Esophagus (tissue), 2 donors: ENCODE measurements at regions not wholly inside any gene's neighbourhood (a gene's known extent, or its start where the extent isn't known, plus 50 kb on each side); places are given as distances from the start of the nearest gene placed in this dataset.

Experiments used
- H3K27ac ChIP-seq, 2 donors: one replicate each; pipeline ENCODE4 v1.5.1; 2013; ENCODE audit warnings: low read depth in 2 of 2, mild to moderate bottlenecking in 2 of 2, inconsistent platforms in 1 of 2, low read length in 1 of 2, moderate library complexity in 1 of 2
- H3K27me3 ChIP-seq, 2 donors: one replicate each; pipeline ENCODE4 v1.6.1; 2013; ENCODE audit warnings: low read length in 2 of 2, control low read depth in 1 of 2, mild to moderate bottlenecking in 1 of 2; ENCODE audit not compliant: insufficient read depth in 2 of 2, control insufficient read depth in 1 of 2
- H3K36me3 ChIP-seq, 2 donors: one replicate each; pipeline ENCODE4 v1.6.1; 2013; ENCODE audit warnings: low read length in 1 of 2; ENCODE audit not compliant: control insufficient read depth in 2 of 2, insufficient read depth in 2 of 2
- H3K4me1 ChIP-seq, 2 donors: one replicate each; pipeline ENCODE4 v1.6.1; 2013; ENCODE audit warnings: low read length in 1 of 2; ENCODE audit not compliant: control insufficient read depth in 2 of 2, insufficient read depth in 2 of 2
- H3K4me3 ChIP-seq, 2 donors: one replicate each; pipeline ENCODE4 v1.5.1; 2013; ENCODE audit warnings: low read length in 2 of 2, mild to moderate bottlenecking in 2 of 2, low read depth in 1 of 2, moderate library complexity in 1 of 2
- H3K9me3 ChIP-seq, 2 donors: one replicate each; pipeline ENCODE4 v1.6.1; 2013; ENCODE audit warnings: mild to moderate bottlenecking in 2 of 2, low read depth in 1 of 2, low read length in 1 of 2, moderate library complexity in 1 of 2; ENCODE audit not compliant: control insufficient read depth in 2 of 2, insufficient read depth in 1 of 2
- WGBS, 2 donors: extraction: QIAGEN DNeasy Blood & Tissue Kit; methylation state at CpG; one replicate each; pipeline ENCODE4 v1.1.7; 2013; 5-methylcytosine and 5-hydroxymethylcytosine counted together
- donor health status: healthy with polysubstance abuse.
- donor health status: Bipolar disorder and iron deficiency.

- 55 to 60% methylated on average over 3 of the region's 3 CpGs for WGBS, 2 donors
- no peaks in the 10 kb centered on the region for H3K27me3 ChIP-seq
- H3K9me3 ChIP-seq: no peaks in the 10 kb centered on the region
- H3K27ac ChIP-seq: no peak overlapping the region
- no peaks in the 10 kb centered on the region for H3K36me3 ChIP-seq
- H3K4me3 ChIP-seq: no peak overlapping the region
- H3K4me1 ChIP-seq: peaks cover 2 to 3% of the 10 kb centered on the region in 2 donors
These were observed 333.5 kb downstream of the LRIG3 start for GRCh38 chr12:58586762-58587161.

DNA sequence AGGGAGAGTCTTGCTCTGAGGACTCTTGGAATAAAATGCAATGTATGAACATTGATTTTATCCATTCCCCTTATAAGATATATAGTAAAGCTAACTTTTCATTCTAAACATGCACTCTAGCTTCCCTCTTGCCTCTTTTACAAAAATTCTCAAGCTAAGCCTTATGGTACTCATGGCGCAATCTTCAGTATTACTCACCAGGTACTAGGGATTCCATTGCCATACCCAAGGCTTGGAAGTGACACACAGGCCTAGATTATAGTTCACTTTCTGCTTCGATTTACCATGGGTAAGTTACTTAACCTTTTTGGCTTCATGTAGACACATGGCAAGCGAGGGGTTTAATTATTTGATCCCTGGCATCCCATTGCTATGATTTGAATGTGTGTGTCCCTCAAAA is 331.5 kb downstream of the LRIG3 start:
- WGBS, 2 donors: 53 to 65% methylated on average over 3 of the region's 3 CpGs
- H3K27ac ChIP-seq: no peak overlapping the region
- no peak overlapping the region for H3K4me3 ChIP-seq
- H3K27me3 ChIP-seq: no peaks in the 10 kb centered on the region
- no peaks in the 10 kb centered on the region for H3K9me3 ChIP-seq
- H3K36me3 ChIP-seq: no peaks in the 10 kb centered on the region
- H3K4me1 ChIP-seq: peaks cover 2% of the 10 kb centered on the region in 2 donors

DNA sequence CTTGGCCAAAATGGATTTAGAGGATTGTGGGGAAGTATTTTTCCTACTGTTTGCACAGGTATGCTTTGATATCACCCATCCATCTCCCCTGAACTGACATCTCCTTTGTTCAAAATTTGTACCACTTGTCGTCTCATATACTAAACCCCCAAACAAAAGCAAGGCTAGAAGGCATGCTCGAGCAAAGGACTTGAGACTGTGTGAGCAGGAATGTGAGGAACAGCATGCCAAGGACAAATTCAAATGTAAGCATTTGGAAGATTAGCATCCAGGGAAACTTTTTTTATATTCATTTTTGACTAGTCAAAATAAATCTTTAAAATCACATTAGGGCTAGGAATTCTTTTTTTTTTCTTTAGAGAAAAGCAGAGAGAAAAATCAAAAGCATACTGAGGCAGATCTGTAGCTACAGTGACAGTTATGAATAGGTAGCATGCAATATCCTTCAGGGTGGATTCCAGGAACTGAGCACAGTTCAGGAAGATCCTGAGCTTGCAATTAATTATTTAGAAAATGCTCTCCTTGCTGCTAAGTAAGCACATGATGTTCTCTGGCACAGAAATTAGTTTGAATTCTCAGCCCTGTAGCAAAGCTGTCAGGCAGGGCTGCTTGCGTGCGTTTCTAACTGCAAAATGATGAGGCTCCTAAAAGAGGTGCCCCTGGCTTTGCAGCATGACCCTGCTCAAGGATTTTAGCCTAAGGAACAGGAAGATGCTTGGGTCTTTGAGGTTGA is 327.7 kb downstream of the LRIG3 start:
- 28 to 54% methylated on average over 4 of the region's 4 CpGs for WGBS, 2 donors
- peak overlapping the region; percentile 68 to 69 for H3K27ac ChIP-seq
- peaks cover 2% of the 10 kb centered on the region in 2 donors for H3K4me1 ChIP-seq

GRCh38 chr12:58593557-58594304 is 326.6 kb downstream of the LRIG3 start:
- Histone ChIP-seq H3K27me3 (no peaks in the 10 kb centered on the region), H3K4me3 (no peak overlapping the region), H3K4me1 (peaks cover 2% of the 10 kb centered on the region in 2 donors), H3K27ac (peak overlapping the region; percentile 2 to 45), H3K36me3 (no peaks in the 10 kb centered on the region), H3K9me3 (no peaks in the 10 kb centered on the region)
- WGBS, 2 donors: 35 to 60% methylated on average over 6 of the region's 6 CpGs

More for the DNA sequence above, 327.7 kb downstream of the LRIG3 start:
- Histone ChIP-seq H3K27me3 (no peaks in the 10 kb centered on the region), H3K4me3 (no peak overlapping the region), H3K9me3 (no peaks in the 10 kb centered on the region), H3K36me3 (no peaks in the 10 kb centered on the region)

DNA sequence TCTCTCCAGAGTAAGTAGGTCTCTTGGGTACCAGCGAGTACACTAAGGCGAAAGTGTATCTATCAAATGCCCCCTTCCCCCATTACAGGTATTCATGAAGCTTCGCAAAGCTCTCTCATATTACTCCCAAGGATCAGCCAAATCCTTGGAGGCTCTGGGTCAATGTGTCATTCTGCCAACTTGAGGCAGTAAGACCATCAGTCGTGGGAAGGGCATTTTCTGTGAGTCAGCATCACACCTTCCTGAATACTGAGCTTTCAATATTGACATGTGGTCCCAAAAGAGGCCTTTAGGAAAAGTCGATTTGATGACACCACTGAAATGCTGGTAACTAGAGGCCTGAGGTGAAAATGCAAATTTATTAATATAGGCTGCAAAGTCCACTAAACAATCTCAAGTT is 323.9 kb downstream of the LRIG3 start:
- H3K4me3 ChIP-seq: no peak overlapping the region
- no peak overlapping the region for H3K27ac ChIP-seq
- WGBS, 2 donors: 73 to 83% methylated on average over 5 of the region's 5 CpGs
- H3K4me1 ChIP-seq: peaks cover 0 to 2% of the 10 kb centered on the region in 2 donors
- H3K36me3 ChIP-seq: no peaks in the 10 kb centered on the region
- no peaks in the 10 kb centered on the region for H3K9me3 ChIP-seq
- H3K27me3 ChIP-seq: no peaks in the 10 kb centered on the region

- Histone ChIP-seq H3K36me3 (no peaks in the 10 kb centered on the region), H3K4me1 (no peaks in the 10 kb centered on the region), H3K27ac (no peak overlapping the region), H3K9me3 (no peaks in the 10 kb centered on the region), H3K27me3 (no peaks in the 10 kb centered on the region), H3K4me3 (no peak overlapping the region)
- WGBS, 2 donors: 68 to 70% methylated on average over 1 of the region's 1 CpG
These were observed 318.8 kb downstream of the LRIG3 start for GRCh38 chr12:58601529-58601928.

- no peaks in the 10 kb centered on the region for H3K4me1 ChIP-seq
- H3K9me3 ChIP-seq: no peaks in the 10 kb centered on the region
- no peak overlapping the region for H3K4me3 ChIP-seq
- H3K27ac ChIP-seq: no peak overlapping the region
- H3K36me3 ChIP-seq: no peaks in the 10 kb centered on the region
- H3K27me3 ChIP-seq: no peaks in the 10 kb centered on the region
- 88 to 90% methylated on average over 6 of the region's 6 CpGs for WGBS, 2 donors
These were observed 318.1 kb downstream of the LRIG3 start for GRCh38 chr12:58602179-58602578.

DNA sequence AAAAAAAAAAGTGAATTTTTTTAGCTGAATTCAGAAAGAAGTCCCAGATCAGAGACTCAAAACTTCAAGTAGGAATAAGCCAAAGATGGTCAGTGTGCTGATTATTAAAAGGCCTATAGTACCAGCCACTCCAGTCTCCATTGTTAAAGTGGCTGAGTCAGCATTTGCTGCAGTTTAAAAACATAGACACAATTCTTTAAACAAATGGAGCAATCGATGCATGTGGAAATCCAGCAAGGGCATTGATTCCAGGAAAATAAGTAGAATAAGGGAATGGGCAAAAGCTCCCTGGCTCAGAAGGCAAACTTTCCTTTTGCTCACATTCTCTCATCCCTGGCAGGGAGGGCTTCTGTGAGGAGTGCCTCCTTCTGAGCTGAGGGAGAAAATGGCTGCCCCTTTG is 317.6 kb downstream of the LRIG3 start:
- Histone ChIP-seq H3K27me3 (no peaks in the 10 kb centered on the region), H3K9me3 (no peaks in the 10 kb centered on the region), H3K27ac (no peak overlapping the region), H3K36me3 (no peaks in the 10 kb centered on the region), H3K4me3 (no peak overlapping the region), H3K4me1 (no peaks in the 10 kb centered on the region)
- WGBS, 2 donors: 42 to 54% methylated on average over 1 of the region's 1 CpG

- Histone ChIP-seq H3K4me3 (no peak overlapping the region), H3K27me3 (no peaks in the 10 kb centered on the region), H3K9me3 (no peaks in the 10 kb centered on the region), H3K27ac (no peak overlapping the region), H3K4me1 (no peaks in the 10 kb centered on the region), H3K36me3 (no peaks in the 10 kb centered on the region)
- WGBS, 2 donors: 3 to 37% methylated on average over 1 of the region's 1 CpG
These were observed 312.5 kb downstream of the LRIG3 start for GRCh38 chr12:58607805-58608204.

GRCh38 chr12:58608711-58609110 is 311.6 kb downstream of the LRIG3 start:
- H3K4me3 ChIP-seq: no peak overlapping the region
- no peaks in the 10 kb centered on the region for H3K4me1 ChIP-seq
- 62 to 65% methylated on average over 1 of the region's 1 CpG for WGBS, 2 donors
- no peaks in the 10 kb centered on the region for H3K27me3 ChIP-seq
- H3K9me3 ChIP-seq: no peaks in the 10 kb centered on the region
- H3K36me3 ChIP-seq: no peaks in the 10 kb centered on the region
- no peak overlapping the region for H3K27ac ChIP-seq
